ENCODE measurements at regions not wholly inside any gene's neighbourhood (a gene's known extent, or its start where the extent isn't known, plus 50 kb on each side); places are given as distances from the start of the nearest gene placed in this dataset.

DNA sequence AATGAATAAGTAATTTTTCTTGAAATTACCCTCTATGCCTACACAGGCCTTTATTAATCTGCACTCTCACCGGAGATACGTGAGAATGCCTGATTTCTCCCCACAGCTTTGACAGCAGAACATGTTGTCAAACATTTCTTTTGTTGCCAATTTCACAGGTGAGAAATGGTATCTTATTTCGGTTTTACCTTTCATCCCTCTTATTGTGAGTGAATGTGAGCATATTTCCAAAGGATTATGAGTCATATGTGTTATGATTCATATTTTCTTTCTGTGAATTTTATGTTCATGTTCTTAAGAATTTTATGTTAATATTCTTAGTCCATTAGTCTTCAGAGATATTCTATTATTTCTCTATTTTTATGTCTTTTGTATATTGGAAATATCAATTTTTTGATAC, 965.1 kb downstream of the CCSER2 start:
- H3K4me2 ChIP-seq (ENCODE audit: insufficient read depth, low read length): no peak overlapping the region
- intact Hi-C loops (cut with micrococcal nuclease): no loop called here
- ATAC-seq (no peak), FAIRE-seq (no peak), DNase-seq (ENCODE audit: extremely low read depth in 1 of 4, low spot score in 3 of 4) (no peak)
- no peak overlapping the region for H3K4me3 ChIP-seq
- TF ChIP-seq CREBBP (IDR thresholded peaks at IDR 0.05; ENCODE audit: low read depth, low read length): no peak
- no peak for TF ChIP-seq MAFG (tag; conservative IDR thresholded peaks at IDR 0.05)
- no peak for TF ChIP-seq WHSC1 (IDR thresholded peaks at IDR 0.05; ENCODE audit: low read length)
- TF ChIP-seq PHB (CRISPR knock-in tag; IDR thresholded peaks at IDR 0.05): no peak
- TF ChIP-seq AFF1 (IDR thresholded peaks at IDR 0.05; ENCODE audit: low read depth in 1 of 2, partially characterized antibody in 2 of 2): no peak
- TF ChIP-seq, protein P1, sequence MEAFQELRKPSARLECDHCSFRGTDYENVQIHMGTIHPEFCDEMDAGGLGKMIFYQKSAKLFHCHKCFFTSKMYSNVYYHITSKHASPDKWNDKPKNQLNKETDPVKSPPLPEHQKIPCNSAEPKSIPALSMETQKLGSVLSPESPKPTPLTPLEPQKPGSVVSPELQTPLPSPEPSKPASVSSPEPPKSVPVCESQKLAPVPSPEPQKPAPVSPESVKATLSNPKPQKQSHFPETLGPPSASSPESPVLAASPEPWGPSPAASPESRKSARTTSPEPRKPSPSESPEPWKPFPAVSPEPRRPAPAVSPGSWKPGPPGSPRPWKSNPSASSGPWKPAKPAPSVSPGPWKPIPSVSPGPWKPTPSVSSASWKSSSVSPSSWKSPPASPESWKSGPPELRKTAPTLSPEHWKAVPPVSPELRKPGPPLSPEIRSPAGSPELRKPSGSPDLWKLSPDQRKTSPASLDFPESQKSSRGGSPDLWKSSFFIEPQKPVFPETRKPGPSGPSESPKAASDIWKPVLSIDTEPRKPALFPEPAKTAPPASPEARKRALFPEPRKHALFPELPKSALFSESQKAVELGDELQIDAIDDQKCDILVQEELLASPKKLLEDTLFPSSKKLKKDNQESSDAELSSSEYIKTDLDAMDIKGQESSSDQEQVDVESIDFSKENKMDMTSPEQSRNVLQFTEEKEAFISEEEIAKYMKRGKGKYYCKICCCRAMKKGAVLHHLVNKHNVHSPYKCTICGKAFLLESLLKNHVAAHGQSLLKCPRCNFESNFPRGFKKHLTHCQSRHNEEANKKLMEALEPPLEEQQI (IDR thresholded peaks at IDR 0.05): no peak
- no peak for TF ChIP-seq POLR2A (conservative IDR thresholded peaks at IDR 0.05)
- TF ChIP-seq MNT (conservative IDR thresholded peaks at IDR 0.05): no peak
- no peak for TF ChIP-seq HOMEZ (CRISPR knock-in tag; IDR thresholded peaks at IDR 0.05)
- TF ChIP-seq ZSCAN32 (CRISPR knock-in tag; IDR thresholded peaks at IDR 0.05): no peak
- TF ChIP-seq TEAD1 (CRISPR knock-in tag; IDR thresholded peaks at IDR 0.05): no peak
- TF ChIP-seq RFX5 (IDR thresholded peaks at IDR 0.05; ENCODE audit: low read depth, low read length): no peak
- no peaks in the 10 kb centered on the region for H4K20me1 ChIP-seq (replicated peaks; ENCODE audit: control insufficient read depth, insufficient read depth, low read length)
- no peaks in the 10 kb centered on the region for H3K79me2 ChIP-seq (ENCODE audit: control insufficient read depth, insufficient read depth, low read length)
- H3K4me1 ChIP-seq (replicated peaks in 1 of 2; ENCODE audit: control insufficient read depth in 2 of 2, insufficient read depth in 2 of 2, low read length in 2 of 2): no peaks in the 10 kb centered on the region
- H3K9ac ChIP-seq (ENCODE audit: insufficient read depth in 1 of 2, low read depth in 2 of 2, low read length in 2 of 2): no peak overlapping the region
- no peaks in the 10 kb centered on the region for H3K9me3 ChIP-seq (replicated peaks; ENCODE audit: control insufficient read depth, insufficient read depth, low read depth, low read length)
- BruUV-seq (replicated peaks): no TSS peak
- no peak overlapping the region for H3K27ac ChIP-seq (ENCODE audit: extremely low read depth, low read depth, low read length)
- in situ Hi-C loops (cut with MboI): no loop called here
- ChIA-PET CTCF (ENCODE audit: low intra/inter-chr PET ratio) (no interaction called here), POLR2A (no interaction called here)
- no peak overlapping the region for H2AFZ ChIP-seq (ENCODE audit: low read depth, low read length)
- no peaks in the 10 kb centered on the region for H3K9me1 ChIP-seq (ENCODE audit: control insufficient read depth, insufficient read depth, low read length)
- no peaks in the 10 kb centered on the region for H3K36me3 ChIP-seq (ENCODE audit: control insufficient read depth, insufficient read depth, low read length)
- no peaks in the 10 kb centered on the region for H3K27me3 ChIP-seq (ENCODE audit: control insufficient read depth in 2 of 2, insufficient read depth in 2 of 2, low read length in 2 of 2)
- WGBS (ENCODE audit: insufficient coverage, low coverage, missing lambda C conversion rate): 0% methylated on average over 3 of the region's 3 CpGs

Measured in K562 (cell line).